ENCODE measurements at regions not wholly inside any gene's neighbourhood (a gene's known extent, or its start where the extent isn't known, plus 50 kb on each side); places are given as distances from the start of the nearest gene placed in this dataset.

DNA sequence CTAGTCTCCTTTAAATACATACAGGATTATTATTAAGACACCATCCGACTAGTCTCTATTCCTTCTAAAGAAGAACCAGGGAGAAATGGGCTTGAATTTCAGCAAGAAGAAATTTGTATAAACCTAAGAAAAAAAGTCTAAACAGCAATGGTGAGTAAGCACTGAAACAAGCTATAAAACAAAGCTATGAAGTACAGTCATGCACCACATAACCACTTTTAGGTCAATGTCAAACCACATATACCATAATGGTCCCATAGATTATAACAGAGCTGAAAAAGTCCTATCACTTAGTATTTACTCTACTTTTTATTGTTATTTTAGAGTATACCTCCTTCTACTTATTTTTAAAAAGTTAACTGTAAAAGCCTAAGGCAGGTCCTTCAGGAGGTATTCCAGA lies 102.0 kb upstream of the NFIB start:
- WGBS, 2 experiments (ENCODE audit: insufficient coverage in 1 of 2, insufficient read length in 1 of 2): 100% methylated on average over 1 of the region's 1 CpG; no CpG with 5 or more reads in 1 of the 2 experiments
- H3K4me3 Mint-ChIP-seq: no peak overlapping the region
- no peaks in the 10 kb centered on the region for H3K27me3 ChIP-seq (ENCODE audit: control insufficient read depth, insufficient read depth, low read length, poor library complexity, severe bottlenecking)

GRCh38 chr9:14413812-14414211 lies 99.9 kb upstream of the NFIB start:
- H3K27me3 Mint-ChIP-seq (ENCODE audit: insufficient read depth): peaks cover 3% of the 10 kb centered on the region
- H3K27me3 ChIP-seq (ENCODE audit: control insufficient read depth, insufficient read depth, low read length, poor library complexity, severe bottlenecking): no peaks in the 10 kb centered on the region
- no peak overlapping the region for H3K27ac ChIP-seq (ENCODE audit: low read depth, low read length)
- peaks cover 2% of the 10 kb centered on the region for H3K9me3 Mint-ChIP-seq
- H3K4me3 ChIP-seq (ENCODE audit: low read length): no peak overlapping the region
- peaks cover 10% of the 10 kb centered on the region for H3K9me3 ChIP-seq (ENCODE audit: control insufficient read depth, low read length)
- TF ChIP-seq CTCF (conservative IDR thresholded peaks at IDR 0.05): no peak
- 96 to 100% methylated on average over 4 to 6 of the region's 6 CpGs for WGBS, 2 experiments (ENCODE audit: insufficient coverage in 1 of 2, insufficient read length in 1 of 2)
- no peak for DNase-seq
- H3K4me1 ChIP-seq (ENCODE audit: control insufficient read depth, insufficient read depth, low read length): peaks cover 3% of the 10 kb centered on the region
- peaks cover 8% of the 10 kb centered on the region for H3K4me1 Mint-ChIP-seq
- no peak overlapping the region for H3K27ac Mint-ChIP-seq
- no peaks in the 10 kb centered on the region for H3K36me3 Mint-ChIP-seq (ENCODE audit: low read depth)
- H3K9ac ChIP-seq (ENCODE audit: extremely low read depth, low read length, poor library complexity, severe bottlenecking): no peak overlapping the region
- no peak overlapping the region for H3K4me3 Mint-ChIP-seq
- H3K36me3 ChIP-seq (ENCODE audit: control insufficient read depth, insufficient read depth, low read length): no peaks in the 10 kb centered on the region

More for the DNA sequence above, 102.0 kb upstream of the NFIB start:
- Histone ChIP-seq H3K4me1 (ENCODE audit: control insufficient read depth, insufficient read depth, low read length) (peaks cover 5% of the 10 kb centered on the region), H3K9me3 (ENCODE audit: control insufficient read depth, low read length) (peaks cover 10% of the 10 kb centered on the region), H3K4me3 (ENCODE audit: low read length) (no peak overlapping the region), H3K36me3 (ENCODE audit: control insufficient read depth, insufficient read depth, low read length) (no peaks in the 10 kb centered on the region), H3K27ac (ENCODE audit: low read depth, low read length) (no peak overlapping the region), H3K9ac (ENCODE audit: extremely low read depth, low read length, poor library complexity, severe bottlenecking) (no peak overlapping the region)
- Mint-ChIP-seq H3K27ac (no peak overlapping the region), H3K9me3 (peaks cover 2% of the 10 kb centered on the region), H3K4me1 (peaks cover 22% of the 10 kb centered on the region), H3K36me3 (ENCODE audit: low read depth) (no peaks in the 10 kb centered on the region), H3K27me3 (ENCODE audit: insufficient read depth) (peaks cover 1% of the 10 kb centered on the region)
- no peak for TF ChIP-seq CTCF (conservative IDR thresholded peaks at IDR 0.05)
- DNase-seq: no peak

DNA sequence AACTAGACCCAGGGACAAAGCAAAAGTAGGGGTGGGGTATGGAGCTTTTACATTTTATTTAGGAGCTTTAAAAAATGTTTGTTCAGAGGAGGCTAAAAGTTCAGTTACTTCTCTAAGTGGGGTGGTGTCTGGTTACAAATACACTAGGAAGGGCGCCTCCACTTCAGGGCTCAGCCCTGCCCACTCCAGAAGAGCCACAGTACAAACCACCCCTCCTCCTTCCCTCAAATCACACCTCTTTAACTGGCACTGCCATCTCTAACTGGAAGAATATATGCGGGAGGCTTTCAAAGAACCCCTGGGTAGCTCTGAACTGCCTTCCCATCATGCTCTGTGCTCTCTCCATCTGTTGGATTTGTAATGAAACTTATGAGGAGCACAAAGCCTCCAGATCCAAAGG lies 98.8 kb upstream of the NFIB start:
- no peaks in the 10 kb centered on the region for H3K4me1 Mint-ChIP-seq
- no peak overlapping the region for H3K4me3 ChIP-seq (ENCODE audit: low read length)
- no peak overlapping the region for H3K27ac ChIP-seq (ENCODE audit: low read depth, low read length)
- no peak overlapping the region for H3K9ac ChIP-seq (ENCODE audit: extremely low read depth, low read length, poor library complexity, severe bottlenecking)
- no peaks in the 10 kb centered on the region for H3K27me3 ChIP-seq (ENCODE audit: control insufficient read depth, insufficient read depth, low read length, poor library complexity, severe bottlenecking)
- no peaks in the 10 kb centered on the region for H3K4me1 ChIP-seq (ENCODE audit: control insufficient read depth, insufficient read depth, low read length)
- WGBS, 2 experiments (ENCODE audit: insufficient coverage in 1 of 2, insufficient read length in 1 of 2): 94% methylated on average over 2 of the region's 2 CpGs; no CpG with 5 or more reads in 1 of the 2 experiments
- peaks cover 2% of the 10 kb centered on the region for H3K9me3 Mint-ChIP-seq
- DNase-seq: no peak
- H3K4me3 Mint-ChIP-seq: no peak overlapping the region
- no peaks in the 10 kb centered on the region for H3K36me3 ChIP-seq (ENCODE audit: control insufficient read depth, insufficient read depth, low read length)
- peaks cover 10% of the 10 kb centered on the region for H3K9me3 ChIP-seq (ENCODE audit: control insufficient read depth, low read length)
- no peak for TF ChIP-seq CTCF (conservative IDR thresholded peaks at IDR 0.05)
- H3K27ac Mint-ChIP-seq: no peak overlapping the region
- H3K36me3 Mint-ChIP-seq (ENCODE audit: low read depth): no peaks in the 10 kb centered on the region
- H3K27me3 Mint-ChIP-seq (ENCODE audit: insufficient read depth): peaks cover 3% of the 10 kb centered on the region

Measured in endodermal cell (in vitro differentiated cells).